GM12878 (cell line): ENCODE measurements at regions not wholly inside any gene's neighbourhood (a gene's known extent, or its start where the extent isn't known, plus 50 kb on each side); places are given as distances from the start of the nearest gene placed in this dataset.

Experiments used
- CBFB ChIP-seq: IDR thresholded peaks from 2 replicates; pipeline ENCODE4 v1.6.1; 2016; ENCODE audit warnings: antibody characterized with exemption, low read depth
- CEBPB ChIP-seq, 2 experiments: fragments of 150-350 bp in 1 of 2; IDR thresholded peaks; 2 replicates each; pipeline ENCODE4 v1.6.1; 2012 to 2014; ENCODE audit warnings: low read depth in 2 of 2, low read length in 2 of 2, borderline replicate concordance in 1 of 2, inconsistent platforms in 1 of 2
- CHD1 ChIP-seq: IDR thresholded peaks from 2 replicates; pipeline ENCODE4 v1.6.1; 2012; ENCODE audit warnings: low read depth, low read length, improper control_type of control experiment
- CHD4 ChIP-seq: fragments of 200-600 bp; sonication (generic); IDR thresholded peaks from 2 replicates; pipeline ENCODE4 v1.6.1; 2016; ENCODE audit warnings: mild to moderate bottlenecking
- CTCF ChIP-seq, 3 experiments: IDR thresholded peaks in 2 of 3; conservative IDR thresholded peaks in 1 of 3; 2 replicates each; pipeline ENCODE4 v1.5.1; 2011; ENCODE audit warnings: low read depth in 3 of 3, low read length in 3 of 3, mild to moderate bottlenecking in 3 of 3, control low read depth in 2 of 3, moderate library complexity in 2 of 3, inconsistent platforms in 1 of 3, mixed read lengths in 1 of 3; ENCODE audit not compliant: control insufficient read depth in 2 of 3, insufficient read depth in 1 of 3; ENCODE audit errors: extremely low read depth in 1 of 3
- ELK1 ChIP-seq: IDR thresholded peaks from 2 replicates; pipeline ENCODE4 v1.6.1; 2012; ENCODE audit warnings: low read depth, low read length, improper control_type of control experiment
- KAT2A ChIP-seq: conservative IDR thresholded peaks from 2 replicates; pipeline ENCODE4 v1.6.1; 2011; ENCODE audit warnings: low read depth, low read length; ENCODE audit not compliant: control insufficient read depth
- MAX ChIP-seq: IDR thresholded peaks from 2 replicates; pipeline ENCODE4 v1.6.1; 2012; ENCODE audit warnings: low read depth, low read length, improper control_type of control experiment
- NR2C2 ChIP-seq: IDR thresholded peaks from 2 replicates; pipeline ENCODE4 v1.6.1; 2011; ENCODE audit warnings: borderline replicate concordance, low read depth; ENCODE audit not compliant: control insufficient read depth, insufficient read length
- POLR2AphosphoS5 ChIP-seq: IDR thresholded peaks from 2 replicates; pipeline ENCODE4 v1.6.1; 2011; ENCODE audit warnings: mild to moderate bottlenecking, low read length, inconsistent platforms
- REST ChIP-seq: IDR thresholded peaks from 2 replicates; pipeline ENCODE4 v1.6.1; 2012; ENCODE audit warnings: mild to moderate bottlenecking, low read depth, low read length
- ZBTB33 ChIP-seq: fragments of 450-650 bp; IDR thresholded peaks from 2 replicates; pipeline ENCODE4 v1.6.1; 2017; ENCODE audit warnings: mild to moderate bottlenecking

GRCh38 chr4:116923389-116923788 is 162.0 kb downstream of the TRAM1L1 start:
- TF ChIP-seq ELK1 (no peak), CTCF (IDR thresholded peaks at IDR 0.05 in 2 of 3, conservative IDR thresholded peaks at IDR 0.05 in 1 of 3; ENCODE audit: control insufficient read depth in 2 of 3, extremely low read depth in 1 of 3, insufficient read depth in 1 of 3, low read depth in 3 of 3, low read length in 3 of 3) (no peak), REST (no peak), NR2C2 (no peak), ZBTB33 (no peak), CEBPB (IDR thresholded peaks at IDR 0.05; ENCODE audit: borderline replicate concordance in 1 of 2, low read depth in 2 of 2, low read length in 2 of 2) (no peak), CHD1 (no peak), POLR2AphosphoS5 (no peak), CBFB (no peak), CHD4 (no peak), MAX (no peak), KAT2A (no peak)
